WTC11 (cell line): ENCODE measurements at regions not wholly inside any gene's neighbourhood (a gene's known extent, or its start where the extent isn't known, plus 50 kb on each side); places are given as distances from the start of the nearest gene placed in this dataset.

ENCODE experiments used
- ATAC-seq: fragments of 200-7000 bp; cut with Tn5 transposase; 2 replicates; pipeline ENCODE4 v1.10.0; 2021; ENCODE audit warnings: mild to moderate bottlenecking, moderate library complexity
- CTCF ChIA-PET: fragments of 300-600 bp; sonication (Branson Sonifier 250); formaldehyde crosslinking; loops from one replicate; lab custom pipeline; 2021; ENCODE audit warnings: antibody characterized with exemption; lab: Charles Lee
- POLR2A ChIA-PET: fragments of 350-600 bp; sonication (Branson Sonifier 250); formaldehyde crosslinking; loops from one replicate; lab custom pipeline; 2021; ENCODE audit warnings: antibody characterized with exemption; lab: Charles Lee
- DNase-seq: peaks from one replicate; pipeline ENCODE4 v3.0.0; 2021; ENCODE audit warnings: low spot score
- H3K27ac Mint-ChIP-seq: 2 replicates; pipeline ENCODE4 v1.8.0; 2021; ENCODE audit warnings: mixed read lengths
- H3K27me3 Mint-ChIP-seq: 2 replicates; pipeline ENCODE4 v1.8.0; 2021; ENCODE audit warnings: low read depth, mild to moderate bottlenecking, moderate library complexity, mixed read lengths
- H3K36me3 Mint-ChIP-seq: 2 replicates; pipeline ENCODE4 v1.8.0; 2021; ENCODE audit warnings: mixed read lengths
- H3K4me1 Mint-ChIP-seq: 2 replicates; pipeline ENCODE4 v1.8.0; 2022; ENCODE audit warnings: mixed read lengths
- H3K4me3 Mint-ChIP-seq: 2 replicates; pipeline ENCODE4 v1.8.0; 2021; ENCODE audit warnings: mild to moderate bottlenecking, moderate library complexity, mixed read lengths
- H3K9me3 Mint-ChIP-seq: 2 replicates; pipeline ENCODE4 v1.8.0; 2021; ENCODE audit warnings: mixed read lengths
- ATF1 ChIP-seq: sonication (generic); formaldehyde crosslinking; IDR thresholded peaks from 2 replicates; pipeline ENCODE4 v1.8.1; 2023; ENCODE audit warnings: mild to moderate bottlenecking, moderate library complexity, missing genetic modification reagents
- CBFB ChIP-seq: sonication (generic); formaldehyde crosslinking; IDR thresholded peaks from 2 replicates; pipeline ENCODE4 v1.8.1; 2022; ENCODE audit warnings: mild to moderate bottlenecking, low read depth, missing genetic modification reagents
- FOXJ3 ChIP-seq: sonication (generic); formaldehyde crosslinking; IDR thresholded peaks from 2 replicates; pipeline ENCODE4 v1.9.0; 2021; ENCODE audit warnings: missing genetic modification reagents, mild to moderate bottlenecking, borderline replicate concordance
- GTF2I ChIP-seq: fragments of 250-450 bp; sonication (Bioruptor Pico); conservative IDR thresholded peaks from 2 replicates; pipeline ENCODE4 v1.4.0; 2021; ENCODE audit warnings: mild to moderate bottlenecking
- NFATC4 ChIP-seq: fragments of 250-450 bp; sonication (Bioruptor Pico); IDR thresholded peaks from 2 replicates; pipeline ENCODE4 v1.9.0; 2021; ENCODE audit warnings: mild to moderate bottlenecking
- TCF7 ChIP-seq: sonication (generic); formaldehyde crosslinking; IDR thresholded peaks from 2 replicates; pipeline ENCODE4 v1.8.0; 2022; ENCODE audit warnings: mild to moderate bottlenecking, low read depth, missing genetic modification reagents, moderate library complexity
- TEAD4 ChIP-seq: sonication (generic); formaldehyde crosslinking; IDR thresholded peaks from 2 replicates; pipeline ENCODE4 v1.8.0; 2022; ENCODE audit warnings: mild to moderate bottlenecking, missing genetic modification reagents
- TF ChIP-seq, protein P1 (sequence below): sonication (generic); formaldehyde crosslinking; IDR thresholded peaks from 2 replicates; pipeline ENCODE4 v1.8.0; 2023; ENCODE audit warnings: missing genetic modification reagents
- TF ChIP-seq, protein P2 (sequence below): sonication (generic); formaldehyde crosslinking; IDR thresholded peaks from 2 replicates; pipeline ENCODE4 v1.8.0; 2022; ENCODE audit warnings: missing genetic modification reagents
- TF ChIP-seq, protein P3 (sequence below): fragments of 250-450 bp; sonication (Bioruptor Pico); IDR thresholded peaks from 2 replicates; pipeline ENCODE4 v1.9.0; 2021; ENCODE audit warnings: moderate library complexity, mild to moderate bottlenecking, inconsistent platforms, borderline replicate concordance
- TF ChIP-seq, protein P4 (sequence below): sonication (generic); formaldehyde crosslinking; IDR thresholded peaks from 2 replicates; pipeline ENCODE4 v1.8.1; 2022; ENCODE audit warnings: mild to moderate bottlenecking, moderate library complexity, missing genetic modification reagents
- TF ChIP-seq, protein P5 (sequence below): sonication (generic); formaldehyde crosslinking; IDR thresholded peaks from 2 replicates; pipeline ENCODE4 v1.8.1; 2023; ENCODE audit warnings: mild to moderate bottlenecking, missing genetic modification reagents
- TF ChIP-seq, protein P6 (sequence below): sonication (generic); formaldehyde crosslinking; IDR thresholded peaks from 2 replicates; pipeline ENCODE4 v1.8.1; 2022; ENCODE audit warnings: mild to moderate bottlenecking, missing genetic modification reagents, moderate library complexity, borderline replicate concordance
- TF ChIP-seq, protein P7 (sequence below): sonication (generic); formaldehyde crosslinking; IDR thresholded peaks from 2 replicates; pipeline ENCODE4 v1.8.1; 2023; ENCODE audit warnings: mild to moderate bottlenecking, moderate library complexity, missing genetic modification reagents

DNA sequence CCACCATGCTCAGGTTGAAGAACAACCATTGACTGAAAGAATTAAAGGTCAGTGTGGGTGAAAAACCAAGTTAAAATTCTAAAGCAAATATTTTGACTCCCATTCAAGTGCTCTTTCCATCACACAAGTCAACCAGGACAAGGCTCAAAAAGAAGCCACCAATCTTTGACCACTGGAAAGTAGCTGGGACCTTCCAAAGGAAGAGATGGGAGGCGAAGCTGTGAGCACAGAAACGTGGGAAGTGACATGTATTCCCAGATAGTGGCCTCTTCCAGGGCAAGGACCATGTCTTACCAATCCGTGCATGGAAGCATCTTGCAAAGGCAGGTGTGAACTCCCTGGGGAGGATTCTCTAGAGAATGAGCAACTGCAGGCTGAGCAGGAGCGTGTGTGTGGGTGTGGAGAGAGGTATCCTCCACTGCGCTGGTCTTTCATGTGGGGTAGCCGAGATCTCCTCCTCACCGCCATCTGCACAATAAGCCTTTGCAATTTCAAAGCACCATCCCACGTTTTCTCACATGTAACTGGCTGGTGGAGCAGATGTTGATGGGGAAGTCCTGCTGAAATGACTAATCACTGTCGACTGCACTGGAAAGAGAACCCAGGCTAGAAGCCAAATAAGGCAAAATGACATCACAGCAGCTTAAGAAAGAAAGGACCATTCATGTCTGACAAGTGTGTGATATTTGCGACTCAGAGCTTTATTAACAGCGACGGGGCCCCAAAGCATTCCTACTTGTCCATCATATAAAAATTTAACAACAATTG lies 189.4 kb upstream of the RREB1 start (continued):
- TF ChIP-seq, protein P1, sequence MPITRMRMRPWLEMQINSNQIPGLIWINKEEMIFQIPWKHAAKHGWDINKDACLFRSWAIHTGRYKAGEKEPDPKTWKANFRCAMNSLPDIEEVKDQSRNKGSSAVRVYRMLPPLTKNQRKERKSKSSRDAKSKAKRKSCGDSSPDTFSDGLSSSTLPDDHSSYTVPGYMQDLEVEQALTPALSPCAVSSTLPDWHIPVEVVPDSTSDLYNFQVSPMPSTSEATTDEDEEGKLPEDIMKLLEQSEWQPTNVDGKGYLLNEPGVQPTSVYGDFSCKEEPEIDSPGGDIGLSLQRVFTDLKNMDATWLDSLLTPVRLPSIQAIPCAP (CRISPR knock-in tag): no peak

DNA sequence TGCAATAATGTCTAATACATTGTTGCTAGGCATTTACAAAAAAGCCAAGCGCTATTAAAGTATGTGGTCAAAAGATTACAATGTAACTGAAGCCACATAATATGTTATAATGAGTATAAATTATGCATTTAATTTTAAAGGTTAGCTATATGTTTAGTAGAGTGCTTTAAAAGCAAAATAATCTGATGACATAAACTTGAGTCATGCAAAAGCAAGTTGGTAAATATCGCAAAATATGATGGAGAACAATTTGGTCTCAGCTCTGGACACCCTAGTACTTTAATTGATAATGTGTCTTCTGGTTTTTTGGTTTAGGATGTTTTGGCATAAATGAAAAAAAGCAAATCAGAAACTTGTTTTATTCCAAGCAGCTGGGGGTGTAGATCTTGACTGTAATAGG lies 188.6 kb upstream of the RREB1 start:
- CTCF ChIA-PET: no interaction called here

More for the DNA sequence above, 188.6 kb upstream of the RREB1 start:
- Mint-ChIP-seq H3K36me3 (no peaks in the 10 kb centered on the region), H3K9me3 (peaks cover 4% of the 10 kb centered on the region; the same call in 1 of the 2 replicates), H3K27me3 (no peaks in the 10 kb centered on the region), H3K27ac (no peak overlapping the region), H3K4me3 (no peak overlapping the region), H3K4me1 (no peaks in the 10 kb centered on the region)
- DNase-seq: no peak
- TF ChIP-seq, protein P2, sequence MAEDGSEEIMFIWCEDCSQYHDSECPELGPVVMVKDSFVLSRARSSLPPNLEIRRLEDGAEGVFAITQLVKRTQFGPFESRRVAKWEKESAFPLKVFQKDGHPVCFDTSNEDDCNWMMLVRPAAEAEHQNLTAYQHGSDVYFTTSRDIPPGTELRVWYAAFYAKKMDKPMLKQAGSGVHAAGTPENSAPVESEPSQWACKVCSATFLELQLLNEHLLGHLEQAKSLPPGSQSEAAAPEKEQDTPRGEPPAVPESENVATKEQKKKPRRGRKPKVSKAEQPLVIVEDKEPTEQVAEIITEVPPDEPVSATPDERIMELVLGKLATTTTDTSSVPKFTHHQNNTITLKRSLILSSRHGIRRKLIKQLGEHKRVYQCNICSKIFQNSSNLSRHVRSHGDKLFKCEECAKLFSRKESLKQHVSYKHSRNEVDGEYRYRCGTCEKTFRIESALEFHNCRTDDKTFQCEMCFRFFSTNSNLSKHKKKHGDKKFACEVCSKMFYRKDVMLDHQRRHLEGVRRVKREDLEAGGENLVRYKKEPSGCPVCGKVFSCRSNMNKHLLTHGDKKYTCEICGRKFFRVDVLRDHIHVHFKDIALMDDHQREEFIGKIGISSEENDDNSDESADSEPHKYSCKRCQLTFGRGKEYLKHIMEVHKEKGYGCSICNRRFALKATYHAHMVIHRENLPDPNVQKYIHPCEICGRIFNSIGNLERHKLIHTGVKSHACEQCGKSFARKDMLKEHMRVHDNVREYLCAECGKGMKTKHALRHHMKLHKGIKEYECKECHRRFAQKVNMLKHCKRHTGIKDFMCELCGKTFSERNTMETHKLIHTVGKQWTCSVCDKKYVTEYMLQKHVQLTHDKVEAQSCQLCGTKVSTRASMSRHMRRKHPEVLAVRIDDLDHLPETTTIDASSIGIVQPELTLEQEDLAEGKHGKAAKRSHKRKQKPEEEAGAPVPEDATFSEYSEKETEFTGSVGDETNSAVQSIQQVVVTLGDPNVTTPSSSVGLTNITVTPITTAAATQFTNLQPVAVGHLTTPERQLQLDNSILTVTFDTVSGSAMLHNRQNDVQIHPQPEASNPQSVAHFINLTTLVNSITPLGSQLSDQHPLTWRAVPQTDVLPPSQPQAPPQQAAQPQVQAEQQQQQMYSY (CRISPR knock-in tag): no peak
- TF ChIP-seq GTF2I (CRISPR knock-in tag): no peak
- TF ChIP-seq, protein P3, sequence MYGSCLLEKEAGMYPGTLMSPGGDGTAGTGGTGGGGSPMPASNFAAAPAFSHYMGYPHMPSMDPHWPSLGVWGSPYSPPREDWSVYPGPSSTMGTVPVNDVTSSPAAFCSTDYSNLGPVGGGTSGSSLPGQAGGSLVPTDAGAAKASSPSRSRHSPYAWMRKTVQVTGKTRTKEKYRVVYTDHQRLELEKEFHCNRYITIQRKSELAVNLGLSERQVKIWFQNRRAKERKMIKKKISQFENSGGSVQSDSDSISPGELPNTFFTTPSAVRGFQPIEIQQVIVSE (CRISPR knock-in tag): no peak
- TF ChIP-seq, protein P4, sequence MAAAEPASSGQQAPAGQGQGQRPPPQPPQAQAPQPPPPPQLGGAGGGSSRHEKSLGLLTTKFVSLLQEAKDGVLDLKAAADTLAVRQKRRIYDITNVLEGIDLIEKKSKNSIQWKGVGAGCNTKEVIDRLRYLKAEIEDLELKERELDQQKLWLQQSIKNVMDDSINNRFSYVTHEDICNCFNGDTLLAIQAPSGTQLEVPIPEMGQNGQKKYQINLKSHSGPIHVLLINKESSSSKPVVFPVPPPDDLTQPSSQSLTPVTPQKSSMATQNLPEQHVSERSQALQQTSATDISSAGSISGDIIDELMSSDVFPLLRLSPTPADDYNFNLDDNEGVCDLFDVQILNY (CRISPR knock-in tag): no peak
- no peak for TF ChIP-seq FOXJ3 (CRISPR knock-in tag)
- no peak for TF ChIP-seq TCF7
- no peak for TF ChIP-seq ATF1
- no peak for TF ChIP-seq NFATC4 (CRISPR knock-in tag)
- TF ChIP-seq, protein P5, sequence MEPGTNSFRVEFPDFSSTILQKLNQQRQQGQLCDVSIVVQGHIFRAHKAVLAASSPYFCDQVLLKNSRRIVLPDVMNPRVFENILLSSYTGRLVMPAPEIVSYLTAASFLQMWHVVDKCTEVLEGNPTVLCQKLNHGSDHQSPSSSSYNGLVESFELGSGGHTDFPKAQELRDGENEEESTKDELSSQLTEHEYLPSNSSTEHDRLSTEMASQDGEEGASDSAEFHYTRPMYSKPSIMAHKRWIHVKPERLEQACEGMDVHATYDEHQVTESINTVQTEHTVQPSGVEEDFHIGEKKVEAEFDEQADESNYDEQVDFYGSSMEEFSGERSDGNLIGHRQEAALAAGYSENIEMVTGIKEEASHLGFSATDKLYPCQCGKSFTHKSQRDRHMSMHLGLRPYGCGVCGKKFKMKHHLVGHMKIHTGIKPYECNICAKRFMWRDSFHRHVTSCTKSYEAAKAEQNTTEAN: no peak
- no peak for TF ChIP-seq TEAD4 (CRISPR knock-in tag)
- TF ChIP-seq, protein P6, sequence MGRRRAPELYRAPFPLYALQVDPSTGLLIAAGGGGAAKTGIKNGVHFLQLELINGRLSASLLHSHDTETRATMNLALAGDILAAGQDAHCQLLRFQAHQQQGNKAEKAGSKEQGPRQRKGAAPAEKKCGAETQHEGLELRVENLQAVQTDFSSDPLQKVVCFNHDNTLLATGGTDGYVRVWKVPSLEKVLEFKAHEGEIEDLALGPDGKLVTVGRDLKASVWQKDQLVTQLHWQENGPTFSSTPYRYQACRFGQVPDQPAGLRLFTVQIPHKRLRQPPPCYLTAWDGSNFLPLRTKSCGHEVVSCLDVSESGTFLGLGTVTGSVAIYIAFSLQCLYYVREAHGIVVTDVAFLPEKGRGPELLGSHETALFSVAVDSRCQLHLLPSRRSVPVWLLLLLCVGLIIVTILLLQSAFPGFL (CRISPR knock-in tag): no peak
- TF ChIP-seq, protein P7, sequence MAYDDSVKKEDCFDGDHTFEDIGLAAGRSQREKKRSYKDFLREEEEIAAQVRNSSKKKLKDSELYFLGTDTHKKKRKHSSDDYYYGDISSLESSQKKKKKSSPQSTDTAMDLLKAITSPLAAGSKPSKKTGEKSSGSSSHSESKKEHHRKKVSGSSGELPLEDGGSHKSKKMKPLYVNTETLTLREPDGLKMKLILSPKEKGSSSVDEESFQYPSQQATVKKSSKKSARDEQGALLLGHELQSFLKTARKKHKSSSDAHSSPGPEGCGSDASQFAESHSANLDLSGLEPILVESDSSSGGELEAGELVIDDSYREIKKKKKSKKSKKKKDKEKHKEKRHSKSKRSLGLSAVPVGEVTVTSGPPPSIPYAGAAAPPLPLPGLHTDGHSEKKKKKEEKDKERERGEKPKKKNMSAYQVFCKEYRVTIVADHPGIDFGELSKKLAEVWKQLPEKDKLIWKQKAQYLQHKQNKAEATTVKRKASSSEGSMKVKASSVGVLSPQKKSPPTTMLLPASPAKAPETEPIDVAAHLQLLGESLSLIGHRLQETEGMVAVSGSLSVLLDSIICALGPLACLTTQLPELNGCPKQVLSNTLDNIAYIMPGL: no peak
- TF ChIP-seq CBFB: no peak
- ATAC-seq: no peak
- POLR2A ChIA-PET: no interaction called here
